NCI-H526 (cell line): ENCODE measurements at regions not wholly inside any gene's neighbourhood (a gene's known extent, or its start where the extent isn't known, plus 50 kb on each side); places are given as distances from the start of the nearest gene placed in this dataset.

Experiments
- DNase-seq, 2 experiments: peaks; one replicate each; lab custom pipeline; 2025; lab: John Stamatoyannopoulos, UW

DNA sequence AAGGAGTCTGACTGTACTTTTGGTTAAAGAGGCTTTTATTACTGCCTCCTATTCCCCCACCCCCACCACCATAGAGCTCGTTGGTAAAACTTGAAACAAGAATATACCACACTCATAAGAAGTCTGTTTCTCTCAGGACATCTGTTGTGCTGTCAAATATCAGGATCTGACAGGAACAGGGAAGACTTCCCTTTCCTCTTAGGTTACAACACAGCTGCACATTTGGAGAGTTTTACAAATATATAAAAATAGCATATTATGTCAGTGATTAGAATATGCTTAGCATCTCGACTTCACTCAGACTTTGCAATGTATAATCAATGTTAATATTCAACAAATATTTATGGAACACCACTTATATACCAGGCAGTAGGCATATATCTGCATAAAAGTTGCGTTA, 439.6 kb upstream of the REG3G start:
- no peak for DNase-seq

DNA sequence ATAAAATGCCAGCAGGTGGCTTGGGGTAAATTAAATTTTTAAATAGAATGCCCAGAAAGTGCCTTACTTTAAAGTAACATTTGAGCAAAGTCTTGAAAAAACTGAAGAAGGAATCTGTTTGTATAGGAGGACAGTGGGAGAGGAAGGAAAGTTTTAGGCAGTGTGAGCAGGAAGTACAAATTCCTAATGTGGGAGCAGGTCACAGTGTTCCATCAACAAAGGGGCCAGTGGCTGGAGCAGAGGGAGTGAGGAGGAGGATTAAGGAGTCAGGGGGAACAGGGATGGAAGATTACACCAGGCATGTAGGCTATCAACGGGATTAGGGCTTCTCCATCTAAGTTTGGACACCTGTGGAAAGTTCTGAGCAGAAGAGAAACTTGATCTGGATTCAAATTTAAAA, 439.2 kb upstream of the REG3G start:
- no peak for DNase-seq

DNA sequence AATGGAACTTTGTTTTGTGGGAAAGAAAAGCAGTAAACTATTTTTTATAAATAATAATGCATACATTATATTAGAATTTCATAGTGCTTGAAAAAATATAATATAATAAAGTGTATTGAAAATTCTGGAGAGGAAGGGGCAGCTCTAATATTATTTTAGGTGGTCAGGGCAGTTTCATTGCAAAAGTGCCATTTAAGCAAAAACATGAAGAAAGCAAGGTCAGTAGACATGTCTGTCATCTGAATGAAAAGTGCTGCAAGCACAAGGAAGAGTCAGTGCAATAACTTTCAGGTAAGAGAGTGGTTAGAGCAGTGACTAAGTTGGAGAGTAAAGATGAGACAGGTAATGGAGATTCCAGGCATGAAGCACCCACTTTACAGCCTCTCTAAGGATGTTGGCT, 435.6 kb upstream of the REG3G start:
- DNase-seq, result no peak

DNA sequence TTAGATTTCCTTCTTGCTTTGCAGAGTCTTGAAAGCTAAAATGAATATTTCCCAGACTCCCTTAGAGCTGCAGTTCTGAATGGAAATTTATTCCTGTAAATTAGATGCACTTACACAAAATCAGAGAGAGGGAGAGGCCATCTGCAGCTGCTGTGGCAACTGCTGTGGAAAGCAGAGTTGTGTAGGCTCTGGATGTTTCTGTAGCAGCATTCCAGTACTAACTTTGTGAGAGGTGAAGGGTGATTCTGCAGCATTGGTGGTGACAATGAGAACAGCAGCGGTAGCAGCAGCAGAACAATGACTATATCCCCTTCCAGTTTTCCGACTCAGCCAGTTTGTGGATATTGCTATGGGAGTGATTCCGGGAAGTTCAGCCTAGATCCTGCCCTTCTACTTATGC, 433.0 kb upstream of the REG3G start:
- DNase-seq, result no peak

- DNase-seq, result no peak
Measured at GRCh38 chr2:78601113-78601512, 424.4 kb upstream of the REG3G start.

DNA sequence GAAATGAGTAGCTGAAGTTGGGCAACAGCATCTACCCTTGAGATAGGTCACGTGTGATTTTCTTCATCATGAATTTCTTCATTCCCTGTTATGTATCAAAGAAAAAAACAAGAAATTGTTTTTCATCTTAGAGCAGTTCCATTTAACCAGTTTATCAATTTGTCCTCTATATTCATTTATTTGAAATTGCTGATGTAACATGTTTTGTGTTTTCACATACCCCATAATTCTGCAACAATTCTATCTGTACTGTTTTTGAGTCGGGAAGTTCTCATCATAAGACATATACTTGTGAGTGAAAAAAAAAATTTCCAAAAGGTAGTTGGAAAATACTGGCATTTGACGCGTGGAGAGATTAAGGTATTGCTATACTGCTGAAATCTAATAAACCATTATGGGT, 422.6 kb upstream of the REG3G start:
- no peak for DNase-seq

GRCh38 chr2:78606895-78607294, 418.6 kb upstream of the REG3G start:
- no peak for DNase-seq

- no peak for DNase-seq
Measured at GRCh38 chr2:78614726-78615125, 410.8 kb upstream of the REG3G start.

- DNase-seq, result no peak
Measured at GRCh38 chr2:78615956-78616355, 409.5 kb upstream of the REG3G start.

DNA sequence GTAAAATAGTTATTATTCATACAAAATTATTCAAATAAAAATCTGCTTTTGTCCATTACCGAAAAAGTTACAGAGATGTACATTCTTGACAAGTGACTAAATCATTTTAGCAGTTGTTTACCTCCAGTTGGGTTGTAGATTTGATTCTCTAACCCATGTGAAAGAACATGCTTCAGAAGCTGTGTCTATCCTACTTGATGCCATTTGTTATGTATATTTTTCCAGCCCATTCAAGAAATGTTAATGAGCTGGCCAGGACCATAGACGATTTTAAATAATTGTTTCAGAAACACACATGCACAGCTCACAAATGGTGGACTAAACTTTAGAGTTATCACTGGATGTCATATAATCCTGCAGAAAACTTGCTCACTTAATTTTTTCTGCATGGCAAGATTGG, 391.1 kb upstream of the REG3G start:
- DNase-seq, result no peak

- DNase-seq, result no peak
Measured at GRCh38 chr2:78644854-78645253, 380.6 kb upstream of the REG3G start.

DNA sequence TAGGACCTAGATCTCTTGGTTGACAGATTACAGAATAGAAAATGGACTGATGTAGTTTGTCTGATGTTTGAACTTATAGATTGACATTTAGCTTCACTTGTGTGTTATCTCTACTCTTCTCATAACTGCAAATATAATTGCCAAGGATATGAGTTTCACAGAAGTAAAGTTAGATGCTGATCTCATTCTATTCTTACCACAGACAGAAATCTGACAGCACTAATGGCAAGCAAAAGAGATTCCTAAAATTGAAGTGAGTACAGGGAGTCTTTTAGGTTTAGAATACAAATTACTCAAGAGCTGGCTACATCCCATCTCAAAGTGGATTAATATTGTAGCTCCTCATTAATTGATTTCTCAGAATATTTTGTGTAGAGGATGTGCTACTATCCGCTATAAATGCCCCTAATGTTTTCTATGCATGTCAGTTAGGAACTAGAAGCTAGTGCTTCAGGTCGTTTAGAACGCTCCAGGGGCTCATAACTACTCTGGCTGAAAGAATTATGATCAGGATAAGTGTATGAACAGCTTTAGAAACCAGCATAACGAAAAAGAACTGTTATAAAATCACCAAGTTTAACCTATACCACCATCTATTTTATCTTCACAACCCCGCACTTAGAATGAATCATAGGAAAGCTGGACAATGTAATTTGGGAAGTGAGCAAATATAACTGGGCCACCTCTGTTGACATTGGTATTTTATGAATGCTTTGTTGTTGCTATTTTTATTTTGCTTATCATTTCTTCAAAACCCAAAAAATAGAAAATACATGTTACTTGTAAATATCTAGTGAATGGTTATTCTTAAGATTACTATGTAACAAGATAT, 378.8 kb upstream of the REG3G start:
- DNase-seq, result no peak

GRCh38 chr2:78648558-78648957, 376.9 kb upstream of the REG3G start:
- DNase-seq, result no peak

DNA sequence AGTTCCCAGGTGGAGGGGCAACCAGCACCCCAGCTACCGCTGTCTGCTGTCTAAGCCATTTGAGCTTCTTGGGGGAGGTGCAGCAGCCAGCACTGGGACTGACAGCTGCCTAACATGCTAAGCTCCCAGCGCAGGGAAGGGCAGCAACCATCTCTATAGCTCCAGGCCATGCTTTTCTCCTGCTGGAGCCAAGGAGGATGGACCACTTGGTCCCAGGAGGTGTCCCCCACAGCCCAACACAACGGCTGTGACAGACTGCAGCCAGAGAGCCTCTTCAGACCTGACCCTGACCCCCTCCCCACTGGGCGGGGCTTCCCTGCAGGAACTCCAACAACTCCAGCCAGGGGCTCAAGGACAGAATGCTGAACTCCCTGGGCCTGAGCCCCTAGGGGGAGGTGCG, 370.6 kb upstream of the REG3G start:
- no peak for DNase-seq

- DNase-seq, result no peak
Measured at GRCh38 chr2:78676921-78677696, 348.4 kb upstream of the REG3G start.

DNA sequence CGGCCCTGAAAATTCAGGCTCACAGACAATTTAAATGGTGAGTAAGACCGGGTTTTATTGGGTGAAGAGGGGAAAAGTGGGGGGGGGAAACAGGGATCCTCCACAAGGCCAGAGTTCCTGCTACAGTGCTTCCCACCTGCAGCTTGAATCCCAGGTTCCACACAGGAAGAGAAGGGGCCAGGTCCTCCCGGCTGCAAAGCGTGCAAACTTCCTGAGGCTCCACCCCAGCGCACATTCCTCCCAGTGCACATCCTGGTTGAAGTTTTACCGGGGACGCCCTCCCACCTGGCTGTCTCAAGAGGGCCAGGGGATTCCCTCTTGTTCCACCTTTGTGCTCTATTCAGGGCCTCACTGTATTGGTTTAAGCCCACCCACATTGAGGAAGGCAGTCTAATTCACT, 347.7 kb upstream of the REG3G start:
- DNase-seq, result no peak

GRCh38 chr2:78681386-78681785, 344.1 kb upstream of the REG3G start:
- DNase-seq, result no peak

GRCh38 chr2:78682781-78683180, 342.7 kb upstream of the REG3G start:
- no peak for DNase-seq

DNA sequence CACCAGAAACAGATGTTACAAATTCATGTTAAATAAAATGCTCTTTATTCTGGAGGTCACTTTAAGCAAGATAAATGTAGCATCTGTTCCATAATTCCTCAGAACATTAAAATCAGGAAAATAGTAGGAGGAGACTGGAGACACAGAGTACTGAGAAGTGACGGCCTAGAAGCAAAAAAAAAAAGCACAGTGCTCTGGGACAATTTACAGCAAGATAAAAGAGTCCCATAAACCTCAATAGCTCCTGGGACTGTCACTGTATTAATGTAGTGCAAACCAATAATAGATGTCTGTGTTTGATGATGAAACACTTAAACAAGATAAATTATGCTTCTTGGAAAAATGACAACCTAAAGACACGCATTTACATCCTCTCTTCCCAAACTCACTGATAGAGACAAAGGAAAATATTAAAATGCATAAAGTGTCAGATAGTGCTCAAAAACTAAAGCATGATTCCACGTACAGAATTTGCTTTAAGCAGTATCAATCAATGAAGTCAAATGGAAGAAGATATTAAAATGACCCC, 338.8 kb upstream of the REG3G start:
- DNase-seq, result no peak

GRCh38 chr2:78699696-78700095, 325.8 kb upstream of the REG3G start:
- DNase-seq, result no peak

DNA sequence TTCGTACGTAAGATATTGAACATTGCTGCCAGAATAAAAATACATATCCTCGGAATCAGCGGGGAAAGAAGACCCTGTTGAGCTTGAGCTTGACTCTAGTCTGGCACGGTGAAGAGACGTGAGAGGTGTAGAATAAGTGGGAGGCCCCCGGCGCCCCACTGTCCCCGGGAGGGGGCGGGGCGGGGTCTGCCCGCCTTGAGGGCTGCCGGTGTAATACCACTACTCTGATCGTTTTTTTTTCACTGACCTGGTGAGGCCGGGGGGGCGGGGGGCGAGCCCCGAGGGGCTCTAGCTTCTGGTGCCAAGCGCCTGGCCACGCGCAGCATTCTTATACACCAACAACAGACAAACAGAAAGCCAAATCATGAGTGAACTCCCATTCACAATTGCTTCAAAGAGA, 324.0 kb upstream of the REG3G start:
- DNase-seq, result no peak

DNA sequence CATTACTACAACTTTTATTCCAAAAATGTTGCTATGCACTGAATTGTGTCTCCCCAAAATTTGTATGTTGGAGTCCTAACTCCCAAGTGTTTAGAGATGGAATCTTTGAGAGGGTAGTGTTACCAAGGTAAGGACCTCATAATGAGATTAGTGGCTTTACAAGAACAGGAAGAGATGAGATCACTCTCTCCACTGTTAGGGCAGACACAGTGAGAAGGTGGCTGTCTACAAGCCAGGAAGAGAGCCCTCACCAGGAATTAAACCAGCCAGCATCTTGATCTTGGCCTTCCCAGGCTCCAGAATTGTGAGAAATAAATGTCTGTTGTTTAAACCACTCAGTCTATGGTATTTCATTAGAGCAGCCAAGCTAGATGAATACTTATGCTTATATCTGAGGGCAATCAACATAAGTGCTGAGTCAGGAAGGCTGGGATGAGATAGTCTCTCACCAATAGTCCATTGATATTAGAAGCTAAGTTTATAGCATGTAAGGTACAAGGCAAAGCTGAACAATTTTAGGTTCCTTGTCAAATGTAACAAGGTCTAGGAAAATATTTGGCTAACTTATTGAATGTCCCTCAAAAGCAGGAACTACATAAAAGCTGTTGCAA, 317.6 kb upstream of the REG3G start:
- no peak for DNase-seq
